Thoracic aorta (tissue), 2 donors: ENCODE measurements at regions not wholly inside any gene's neighbourhood (a gene's known extent, or its start where the extent isn't known, plus 50 kb on each side); places are given as distances from the start of the nearest gene placed in this dataset.
"Not testable (repeated sequence)": the region's sequence is repeated elsewhere in the genome, so short reads cannot be mapped to it uniquely, and the experiment has no call there.

ENCODE experiments used
- ATAC-seq: fragments of 150-250 bp; one replicate; pipeline ENCODE4 v1.8.0; 2017; ENCODE audit warnings: low read depth; ENCODE audit not compliant: insufficient number of reproducible peaks, low FRiP score
- DNase-seq: peaks from one replicate; pipeline ENCODE4 v3.0.0-alpha.2; 2020; ENCODE audit warnings: low spot score
- H3K27ac ChIP-seq, 2 donors: fragments of 200-600 bp; sonication (generic); 1 replicate in 1 of 2; 2 replicates in 1 of 2; pipeline ENCODE4 v1.5.1; 2016; ENCODE audit warnings: mild to moderate bottlenecking in 2 of 2, moderate library complexity in 2 of 2
- H3K27me3 ChIP-seq: fragments of 200-600 bp; sonication (generic); replicated peaks from 2 replicates; pipeline ENCODE4 v1.6.0; 2016; ENCODE audit warnings: mild to moderate bottlenecking; ENCODE audit not compliant: insufficient read depth
- H3K36me3 ChIP-seq: fragments of 200-600 bp; sonication (generic); one replicate; pipeline ENCODE4 v1.5.1; 2016
- H3K4me1 ChIP-seq, 2 donors: fragments of 200-600 bp; sonication (generic); 1 replicate in 1 of 2; 2 replicates in 1 of 2; pipeline versions ENCODE4 v1.5.1 to v1.6.0; 2016; ENCODE audit warnings: low read depth in 2 of 2, mild to moderate bottlenecking in 1 of 2; ENCODE audit not compliant: control insufficient read depth in 1 of 2
- H3K4me3 ChIP-seq: fragments of 200-600 bp; sonication (generic); 2 replicates; pipeline ENCODE4 v1.5.1; 2016; ENCODE audit warnings: mild to moderate bottlenecking
- H3K9me3 ChIP-seq: fragments of 200-600 bp; sonication (generic); 2 replicates; pipeline ENCODE4 v1.5.1; 2016
- TF ChIP-seq, protein P1 (sequence below): fragments of 200-600 bp; sonication (generic); IDR thresholded peaks from one replicate; pipeline ENCODE4 v1.5.1; 2019; ENCODE audit warnings: antibody characterized with exemption

DNA sequence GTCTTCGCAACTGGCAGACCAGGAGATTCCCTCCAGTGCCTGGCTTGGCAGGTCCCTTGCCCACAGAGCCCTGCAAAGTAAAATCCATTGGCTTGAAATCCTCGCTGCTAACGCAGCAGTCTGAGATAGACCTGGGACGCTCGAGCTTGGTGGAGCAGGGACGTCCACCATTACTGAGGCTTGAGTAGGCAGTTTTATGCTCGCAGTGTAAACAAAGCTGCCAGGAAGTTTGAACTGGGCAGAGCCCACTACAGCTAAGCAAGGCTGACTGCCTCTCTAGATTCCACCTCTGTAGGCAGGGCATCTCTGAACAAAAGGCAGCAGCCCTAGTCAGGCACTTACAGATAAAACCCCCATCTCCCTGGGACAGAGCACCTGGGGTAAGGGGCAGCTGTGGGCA is 205.0 kb upstream of the MME start:
- no peak for ATAC-seq
- no peaks in the 10 kb centered on the region for H3K36me3 ChIP-seq
- TF ChIP-seq, protein P1, sequence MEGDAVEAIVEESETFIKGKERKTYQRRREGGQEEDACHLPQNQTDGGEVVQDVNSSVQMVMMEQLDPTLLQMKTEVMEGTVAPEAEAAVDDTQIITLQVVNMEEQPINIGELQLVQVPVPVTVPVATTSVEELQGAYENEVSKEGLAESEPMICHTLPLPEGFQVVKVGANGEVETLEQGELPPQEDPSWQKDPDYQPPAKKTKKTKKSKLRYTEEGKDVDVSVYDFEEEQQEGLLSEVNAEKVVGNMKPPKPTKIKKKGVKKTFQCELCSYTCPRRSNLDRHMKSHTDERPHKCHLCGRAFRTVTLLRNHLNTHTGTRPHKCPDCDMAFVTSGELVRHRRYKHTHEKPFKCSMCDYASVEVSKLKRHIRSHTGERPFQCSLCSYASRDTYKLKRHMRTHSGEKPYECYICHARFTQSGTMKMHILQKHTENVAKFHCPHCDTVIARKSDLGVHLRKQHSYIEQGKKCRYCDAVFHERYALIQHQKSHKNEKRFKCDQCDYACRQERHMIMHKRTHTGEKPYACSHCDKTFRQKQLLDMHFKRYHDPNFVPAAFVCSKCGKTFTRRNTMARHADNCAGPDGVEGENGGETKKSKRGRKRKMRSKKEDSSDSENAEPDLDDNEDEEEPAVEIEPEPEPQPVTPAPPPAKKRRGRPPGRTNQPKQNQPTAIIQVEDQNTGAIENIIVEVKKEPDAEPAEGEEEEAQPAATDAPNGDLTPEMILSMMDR = no peak
- H3K4me1 ChIP-seq = no peaks in the 10 kb centered on the region
- no peak for DNase-seq
- no peaks in the 10 kb centered on the region for H3K9me3 ChIP-seq
- H3K27ac ChIP-seq = no peak overlapping the region
- no peak overlapping the region for H3K4me3 ChIP-seq
- no peaks in the 10 kb centered on the region for H3K27me3 ChIP-seq

DNA sequence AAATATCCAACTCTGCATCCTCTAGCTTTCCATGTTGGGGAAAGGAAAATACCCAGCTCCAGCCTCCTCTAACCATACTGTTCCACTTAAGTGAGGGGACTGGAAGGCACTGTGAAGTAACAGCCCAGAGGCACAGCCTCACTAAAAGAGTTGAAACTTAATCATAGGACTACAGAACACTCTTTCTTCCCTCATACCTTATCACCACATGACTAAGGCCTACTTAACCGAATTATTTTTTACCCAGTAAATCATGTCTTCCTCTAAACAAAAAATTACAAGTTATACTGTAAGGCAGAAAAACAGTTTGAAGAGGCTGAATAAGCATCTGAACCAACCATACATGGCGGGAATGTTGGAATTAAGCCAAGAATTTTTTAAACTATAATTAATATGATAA is 207.4 kb upstream of the MME start:
- Histone ChIP-seq H3K27ac (no peak overlapping the region), H3K4me1 (no peaks in the 10 kb centered on the region), H3K27me3 (no peaks in the 10 kb centered on the region), H3K9me3 (no peaks in the 10 kb centered on the region), H3K4me3 (no peak overlapping the region), H3K36me3 (no peaks in the 10 kb centered on the region)
- TF ChIP-seq, protein P1 = no peak
- ATAC-seq (no peak), DNase-seq (no peak)

DNA sequence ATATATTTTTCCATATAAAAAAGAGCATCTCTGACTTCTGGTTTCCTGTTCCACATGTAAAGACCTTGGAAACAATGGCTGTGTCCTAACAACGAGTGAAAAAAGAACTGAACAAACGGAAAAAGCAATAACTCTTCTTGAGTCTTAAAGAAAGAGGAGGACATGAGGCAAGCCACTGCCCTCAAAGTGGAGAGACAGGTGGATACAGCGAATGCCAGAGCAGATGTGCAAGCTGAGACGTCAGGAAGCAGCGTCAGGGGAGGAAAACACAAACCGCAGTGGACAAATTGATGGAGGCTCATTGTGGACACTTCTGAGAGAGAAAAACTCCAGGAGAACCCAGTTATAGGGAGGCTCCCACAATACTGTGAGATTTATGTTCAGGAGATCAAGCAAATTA is 208.0 kb upstream of the MME start:
- Histone ChIP-seq H3K4me1 (no peaks in the 10 kb centered on the region), H3K27ac (no peak overlapping the region), H3K9me3 (no peaks in the 10 kb centered on the region), H3K27me3 (no peaks in the 10 kb centered on the region), H3K36me3 (no peaks in the 10 kb centered on the region), H3K4me3 (no peak overlapping the region)
- DNase-seq (no peak), ATAC-seq (no peak)
- TF ChIP-seq, protein P1 = no peak

DNA sequence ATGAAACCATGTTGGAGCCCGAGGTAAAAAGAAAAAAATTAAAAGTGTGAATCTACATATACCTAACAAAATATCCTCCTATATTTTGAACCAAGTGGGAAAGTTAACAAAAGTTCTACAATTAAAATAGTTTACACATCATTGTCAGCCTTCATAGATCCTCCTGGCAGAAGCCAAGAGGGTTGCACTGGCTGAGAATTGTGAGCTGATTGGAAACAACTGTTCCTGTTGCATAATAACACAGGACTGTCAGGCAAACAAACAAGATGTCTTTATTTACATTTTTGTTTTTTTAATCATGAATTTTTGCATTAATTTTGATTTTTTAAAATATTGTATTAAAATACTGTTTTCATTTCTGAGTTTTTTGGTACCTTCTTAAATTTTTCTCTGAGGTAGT is 215.2 kb upstream of the MME start:
- DNase-seq (no peak), ATAC-seq (no peak)
- H3K4me1 ChIP-seq = no peaks in the 10 kb centered on the region
- H3K9me3 ChIP-seq = no peaks in the 10 kb centered on the region
- no peak overlapping the region for H3K4me3 ChIP-seq
- no peak overlapping the region for H3K27ac ChIP-seq
- H3K27me3 ChIP-seq = no peaks in the 10 kb centered on the region
- no peaks in the 10 kb centered on the region for H3K36me3 ChIP-seq
- TF ChIP-seq, protein P1 = no peak

- Histone ChIP-seq H3K27ac (no peak overlapping the region), H3K4me3 (no peak overlapping the region), H3K4me1 (no peaks in the 10 kb centered on the region), H3K36me3 (no peaks in the 10 kb centered on the region), H3K9me3 (no peaks in the 10 kb centered on the region), H3K27me3 (no peaks in the 10 kb centered on the region)
- TF ChIP-seq, protein P1 = no peak
- no peak for DNase-seq
- no peak for ATAC-seq
Observed at GRCh38 chr3:154862265-154862664, 217.9 kb upstream of the MME start.

- H3K27ac ChIP-seq, ATAC-seq, H3K36me3 ChIP-seq, H3K9me3 ChIP-seq, H3K4me3 ChIP-seq, H3K4me1 ChIP-seq, H3K27me3 ChIP-seq, DNase-seq: not testable (repeated sequence)
Observed at GRCh38 chr3:154852998-154853397, 227.1 kb upstream of the MME start.
